Heart left ventricle (tissue), 16 donors: ENCODE measurements at regions not wholly inside any gene's neighbourhood (a gene's known extent, or its start where the extent isn't known, plus 50 kb on each side); places are given as distances from the start of the nearest gene placed in this dataset.

ENCODE experiments used
- ATAC-seq, 4 donors: fragments of 200-7000 bp; cut with Tn5 transposase; one replicate each; pipeline ENCODE4 v1.9.1; 2020 to 2022; ENCODE audit warnings: moderate library complexity in 4 of 4, mild to moderate bottlenecking in 3 of 4, moderate number of reproducible peaks in 1 of 4
- DNase-seq, 5 donors: peaks; one replicate each; pipeline ENCODE4 v3.0.0-alpha.2; 2020
- H3K27ac ChIP-seq, 12 donors: fragments of 200-600 bp; sonication (generic) in 4 of 12; one replicate each; pipeline versions ENCODE4 v1.5.0 to v1.8.0; 2016 to 2022; ENCODE audit warnings: mild to moderate bottlenecking in 2 of 12
- H3K27me3 ChIP-seq, 9 donors: fragments of 200-600 bp; sonication (generic) in 2 of 9; one replicate each; pipeline versions ENCODE4 v1.5.1 to v1.8.0; 2016 to 2022; ENCODE audit warnings: mild to moderate bottlenecking in 3 of 9
- H3K36me3 ChIP-seq, 9 donors: fragments of 200-600 bp; sonication (generic) in 2 of 9; one replicate each; pipeline versions ENCODE4 v1.5.0 to v1.8.0; 2018 to 2022; ENCODE audit warnings: mild to moderate bottlenecking in 2 of 9
- H3K4me1 ChIP-seq, 12 donors: fragments of 200-600 bp; sonication (generic) in 4 of 12; one replicate each; pipeline versions ENCODE4 v1.5.0 to v1.8.0; 2016 to 2022; ENCODE audit warnings: mild to moderate bottlenecking in 3 of 12
- H3K4me3 ChIP-seq, 12 donors: fragments of 200-600 bp; sonication (generic) in 4 of 12; one replicate each; pipeline versions ENCODE4 v1.5.0 to v1.8.0; 2017 to 2022; ENCODE audit warnings: mild to moderate bottlenecking in 9 of 12, moderate library complexity in 4 of 12
- H3K9me3 ChIP-seq, 12 donors: fragments of 200-600 bp; sonication (generic) in 4 of 12; one replicate each; pipeline versions ENCODE4 v1.5.0 to v1.8.0; 2016 to 2022; ENCODE audit warnings: mild to moderate bottlenecking in 1 of 12
- POLR2A ChIP-seq, 2 donors: fragments of 450-650 bp; IDR thresholded peaks; one replicate each; pipeline ENCODE4 v1.6.1; 2017; ENCODE audit warnings: antibody characterized with exemption in 2 of 2, mild to moderate bottlenecking in 2 of 2, moderate library complexity in 2 of 2
- WGBS, 4 donors: extraction: QIAGEN DNeasy Blood & Tissue Kit in 2 of 4; methylation state at CpG; one replicate each; pipeline versions ENCODE4 v1.1.5 to v1.1.7; 2013 to 2018; 5-methylcytosine and 5-hydroxymethylcytosine counted together
- intact Hi-C, 10 donors: fragments of 100-400 bp; cut with DNase I; formaldehyde crosslinking; loops; one replicate each; pipeline versions ENCODE4 v1.11.1 to v1.14.2; 2022
- TF ChIP-seq, protein P1 (sequence below), 12 donors: fragments of 200-600 bp; sonication (generic) in 4 of 12; IDR thresholded peaks; one replicate each; pipeline versions ENCODE4 v1.5.0 to v1.8.0; 2018 to 2022; ENCODE audit warnings: antibody characterized with exemption in 12 of 12, mild to moderate bottlenecking in 5 of 12
- donor health status: ischemic (EF 13 %, LVEDD 7.1; RV severe dilation, severe dysfunction).
- donor health status: healthy with polysubstance abuse.
- donor health status: DM: no; HTN: yes; CAD: no.
- donor health status: DM: no; HTN: no; CAD: no.
- donor health status: ischemic (EF 25% LVEDD 6.9; RV normal size, moderate dysfunction).
- donor health status: ischemic (EF 25% LVEDD 5.7; RV mildly dilated, moderate dysfunction).
- donor health status: healthy.
- donor health status: DM: yes; HTN: yes; CAD: no.
- donor health status: ischemic (EF 35%, LVEDD 5.7; RV mildly dilated, moderate dysfunction).
- donor health status: nonischemic (EF 11% LVEDD 7.7; RV severe dilation, severe dysfunction).
- donor health status: DM: yes; HTN: yes; CAD: no.
- donor health status: PGD.
- donor health status: ischemic (EF 29% LVEDD 5.4; RV normal size, mild dysfunction).
- donor health status: nonischemic (EF 23%, LVEDD 6.1; RV moderate dilation, normal function).

- Histone ChIP-seq H3K9me3 (peaks cover 0 to 3% (median 0%) of the 10 kb centered on the region in 12 donors), H3K27me3 (no peaks in the 10 kb centered on the region), H3K4me1 (no peaks in the 10 kb centered on the region), H3K36me3 (no peaks in the 10 kb centered on the region), H3K27ac (no peak overlapping the region), H3K4me3 (no peak overlapping the region)
- WGBS, 4 donors = 70 to 87% (median 83%) methylated on average over 1 of the region's 1 CpG
- ATAC-seq (no peak), DNase-seq (no peak)
- intact Hi-C loops = no loop called here
- TF ChIP-seq, protein P1, sequence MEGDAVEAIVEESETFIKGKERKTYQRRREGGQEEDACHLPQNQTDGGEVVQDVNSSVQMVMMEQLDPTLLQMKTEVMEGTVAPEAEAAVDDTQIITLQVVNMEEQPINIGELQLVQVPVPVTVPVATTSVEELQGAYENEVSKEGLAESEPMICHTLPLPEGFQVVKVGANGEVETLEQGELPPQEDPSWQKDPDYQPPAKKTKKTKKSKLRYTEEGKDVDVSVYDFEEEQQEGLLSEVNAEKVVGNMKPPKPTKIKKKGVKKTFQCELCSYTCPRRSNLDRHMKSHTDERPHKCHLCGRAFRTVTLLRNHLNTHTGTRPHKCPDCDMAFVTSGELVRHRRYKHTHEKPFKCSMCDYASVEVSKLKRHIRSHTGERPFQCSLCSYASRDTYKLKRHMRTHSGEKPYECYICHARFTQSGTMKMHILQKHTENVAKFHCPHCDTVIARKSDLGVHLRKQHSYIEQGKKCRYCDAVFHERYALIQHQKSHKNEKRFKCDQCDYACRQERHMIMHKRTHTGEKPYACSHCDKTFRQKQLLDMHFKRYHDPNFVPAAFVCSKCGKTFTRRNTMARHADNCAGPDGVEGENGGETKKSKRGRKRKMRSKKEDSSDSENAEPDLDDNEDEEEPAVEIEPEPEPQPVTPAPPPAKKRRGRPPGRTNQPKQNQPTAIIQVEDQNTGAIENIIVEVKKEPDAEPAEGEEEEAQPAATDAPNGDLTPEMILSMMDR (IDR thresholded peaks at IDR 0.05) = no peak
- no peak for TF ChIP-seq POLR2A (IDR thresholded peaks at IDR 0.05)
Measured at GRCh38 chr7:142698429-142698828, 50.8 kb upstream of the PRSS1 start.

- WGBS, 4 donors = 62 to 78% (median 71%) methylated on average over 4 of the region's 4 CpGs
- no peaks in the 10 kb centered on the region for H3K9me3 ChIP-seq
Measured at GRCh38 chr7:142697270-142697669, 52.0 kb upstream of the PRSS1 start.

DNA sequence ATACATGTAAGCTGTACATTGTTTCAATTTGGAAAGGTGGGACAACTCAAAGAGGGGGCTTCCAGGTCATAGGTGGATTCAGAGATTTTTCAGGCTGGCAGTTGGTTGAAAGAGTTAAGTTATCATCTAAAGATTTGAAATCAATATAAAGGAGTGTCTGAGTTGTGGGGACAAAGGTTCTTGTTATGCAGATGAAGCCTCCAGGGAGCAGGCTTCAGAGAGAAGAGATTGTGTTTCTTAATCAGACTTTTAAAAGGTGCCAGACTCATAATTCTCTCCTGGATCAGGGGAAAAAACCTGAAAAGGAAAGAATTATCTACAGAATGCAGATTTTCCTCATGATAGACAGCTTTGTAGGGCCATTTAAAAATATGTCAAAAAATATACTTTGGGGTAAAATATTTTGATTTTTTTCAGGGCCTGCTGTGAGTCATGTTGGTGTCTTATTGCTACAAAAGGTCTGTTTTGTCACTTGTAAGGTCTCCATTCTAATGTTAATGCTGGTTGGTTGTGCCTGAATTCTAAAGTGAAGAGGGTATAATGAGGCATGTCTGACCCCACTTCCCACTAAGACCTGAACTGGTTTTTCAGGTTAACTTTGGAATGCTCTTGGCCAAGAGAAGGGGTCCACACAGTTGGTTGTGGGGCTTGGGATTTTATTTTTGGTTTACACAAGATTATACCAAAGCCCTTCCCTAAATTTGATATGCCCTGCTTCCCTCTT, 52.7 kb upstream of the PRSS1 start:
- H3K27me3 ChIP-seq = no peaks in the 10 kb centered on the region
- H3K36me3 ChIP-seq = no peaks in the 10 kb centered on the region
- no peaks in the 10 kb centered on the region for H3K4me1 ChIP-seq
- ATAC-seq (no peak), DNase-seq (no peak)
- intact Hi-C loops = no loop called here
- no peak overlapping the region for H3K27ac ChIP-seq
- no peak for TF ChIP-seq POLR2A (IDR thresholded peaks at IDR 0.05)
- TF ChIP-seq, protein P1 (IDR thresholded peaks at IDR 0.05) = no peak
- H3K9me3 ChIP-seq = no peaks in the 10 kb centered on the region
- H3K4me3 ChIP-seq = no peak overlapping the region

More at GRCh38 chr7:142697270-142697669, 52.0 kb upstream of the PRSS1 start:
- Histone ChIP-seq H3K27ac (no peak overlapping the region), H3K27me3 (no peaks in the 10 kb centered on the region), H3K36me3 (no peaks in the 10 kb centered on the region), H3K4me1 (no peaks in the 10 kb centered on the region), H3K4me3 (no peak overlapping the region)
- no peak for TF ChIP-seq POLR2A (IDR thresholded peaks at IDR 0.05)
- TF ChIP-seq, protein P1 (IDR thresholded peaks at IDR 0.05) = no peak
- DNase-seq (no peak), ATAC-seq (no peak)
- intact Hi-C loops = no loop called here

- ATAC-seq (no peak), DNase-seq (no peak)
- TF ChIP-seq, protein P1 (IDR thresholded peaks at IDR 0.05) = no peak
- Histone ChIP-seq H3K4me3 (no peak overlapping the region), H3K27me3 (no peaks in the 10 kb centered on the region), H3K36me3 (no peaks in the 10 kb centered on the region), H3K27ac (no peak overlapping the region), H3K9me3 (no peaks in the 10 kb centered on the region), H3K4me1 (no peaks in the 10 kb centered on the region)
- intact Hi-C loops = no loop called here
Measured at GRCh38 chr7:142693911-142694310, 55.4 kb upstream of the PRSS1 start.
